ENCODE measurements at regions not wholly inside any gene's neighbourhood (a gene's known extent, or its start where the extent isn't known, plus 50 kb on each side); places are given as distances from the start of the nearest gene placed in this dataset.
"Not testable (repeated sequence)": the region's sequence is repeated elsewhere in the genome, so short reads cannot be mapped to it uniquely, and the experiment has no call there.

DNA sequence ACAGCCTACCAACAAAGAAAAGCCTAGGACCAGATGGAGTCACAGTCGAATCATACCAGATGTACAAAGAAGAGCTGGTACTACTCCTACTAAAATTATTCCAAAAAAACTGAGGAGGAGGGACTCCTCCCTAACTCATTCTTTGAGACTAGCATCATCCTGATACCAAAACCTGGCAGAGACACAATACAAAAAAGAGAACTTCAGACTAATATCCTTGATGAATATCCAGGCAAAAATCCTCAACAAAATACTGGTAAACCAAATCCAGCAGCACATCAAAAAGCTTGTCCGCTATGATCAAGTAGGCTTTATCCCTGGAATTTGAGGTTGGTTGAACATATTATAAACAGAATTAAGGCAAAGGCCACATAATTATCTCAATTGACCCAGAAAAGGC, 900.4 kb upstream of the ARRDC3 start:
- Histone ChIP-seq H3K36me3 (no peaks in the 10 kb centered on the region), H3K27me3 (replicated peaks in 1 of 7) (no peaks in the 10 kb centered on the region), H3K4me3 (no peak overlapping the region), H3K9me3 (peaks cover 0 to 52% (median 46%) of the 10 kb centered on the region in 8 donors), H3K4me1 (no peaks in the 10 kb centered on the region), H3K27ac (no peak overlapping the region)
- DNase-seq = no peak
- intact Hi-C loops (cut with DNase I; ENCODE audit: low total_unique reads) = no loop called here
- TF ChIP-seq CTCF (IDR thresholded peaks at IDR 0.05 in 8 of 11, conservative IDR thresholded peaks at IDR 0.05 in 3 of 11) (no peak), POLR2A (IDR thresholded peaks at IDR 0.05) (no peak), POLR2AphosphoS5 (IDR thresholded peaks at IDR 0.05) (no peak)
- 87 to 94% (median 90%) methylated on average over 2 of the region's 2 CpGs for WGBS, 5 donors

- H3K36me3 ChIP-seq; H3K27me3 ChIP-seq (replicated peaks in 1 of 7); DNase-seq; H3K4me3 ChIP-seq; intact Hi-C loops (cut with DNase I; ENCODE audit: low total_unique reads); H3K27ac ChIP-seq; H3K4me1 ChIP-seq: not testable (repeated sequence)
- H3K9me3 ChIP-seq = peaks cover 0 to 22% (median 8%) of the 10 kb centered on the region in 8 donors
- 39 to 75% (median 55%) methylated on average over 1 of the region's 1 CpG for WGBS, 5 donors
Measured at GRCh38 chr5:92271750-92272149, 888.6 kb upstream of the ARRDC3 start.

DNA sequence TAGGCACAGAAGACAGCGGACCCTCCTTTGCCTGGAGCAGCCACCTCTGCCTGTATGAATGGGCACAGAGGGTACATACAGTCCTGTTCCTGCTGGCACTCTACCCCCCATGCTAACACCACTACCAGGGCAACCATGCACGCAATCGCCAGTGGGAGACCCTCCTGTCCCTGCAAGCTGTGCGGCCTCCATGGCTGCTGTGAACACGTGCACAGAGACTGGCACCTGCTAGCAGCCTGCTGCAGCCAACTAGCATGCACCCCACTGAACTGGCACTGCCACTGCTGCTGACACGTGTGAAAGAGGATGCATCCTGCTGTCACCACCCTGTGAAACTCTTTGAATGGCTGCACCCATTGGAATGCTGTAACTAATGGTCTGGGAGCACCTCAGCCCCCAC, 885.2 kb upstream of the ARRDC3 start:
- TF ChIP-seq POLR2A (IDR thresholded peaks at IDR 0.05) (no peak), CTCF (IDR thresholded peaks at IDR 0.05 in 8 of 11, conservative IDR thresholded peaks at IDR 0.05 in 3 of 11) (no peak), POLR2AphosphoS5 (IDR thresholded peaks at IDR 0.05) (no peak)
- intact Hi-C loops (cut with DNase I; ENCODE audit: low total_unique reads) = no loop called here
- WGBS, 5 donors = 80 to 86% (median 83%) methylated on average over 4 to 6 of the region's 6 CpGs
- Histone ChIP-seq H3K27me3 (replicated peaks in 1 of 7) (no peaks in the 10 kb centered on the region), H3K9me3 (peaks cover 0 to 7% (median 0%) of the 10 kb centered on the region in 8 donors), H3K4me1 (no peaks in the 10 kb centered on the region), H3K27ac (no peak overlapping the region), H3K36me3 (no peaks in the 10 kb centered on the region), H3K4me3 (no peak overlapping the region)
- DNase-seq = no peak

DNA sequence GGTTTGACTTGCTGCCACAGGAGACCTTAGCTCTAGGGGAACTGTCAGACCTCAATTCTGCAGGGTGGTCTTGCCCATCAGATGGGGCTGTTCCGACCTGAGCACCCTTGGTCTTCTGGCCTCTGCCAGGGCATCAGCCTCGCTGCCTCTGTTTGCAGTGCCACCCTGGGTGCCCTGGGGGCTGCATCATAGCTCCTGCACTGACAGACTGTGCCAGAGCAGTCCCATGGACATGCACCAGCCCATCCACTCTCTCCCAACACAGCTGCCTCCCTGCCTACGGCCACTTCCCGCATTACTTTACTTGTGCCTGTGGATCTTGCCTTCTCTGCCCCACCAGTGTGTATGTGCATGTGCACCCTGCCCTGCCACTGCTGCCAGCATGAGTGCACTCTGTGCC, 884.7 kb upstream of the ARRDC3 start:
- DNase-seq = no peak
- no peaks in the 10 kb centered on the region for H3K36me3 ChIP-seq
- intact Hi-C loops (cut with DNase I; ENCODE audit: low total_unique reads) = no loop called here
- no peaks in the 10 kb centered on the region for H3K4me1 ChIP-seq
- WGBS, 5 donors = 80 to 94% (median 87%) methylated on average over 2 to 4 of the region's 4 CpGs
- H3K27ac ChIP-seq = no peak overlapping the region
- no peaks in the 10 kb centered on the region for H3K27me3 ChIP-seq (replicated peaks in 1 of 7)
- TF ChIP-seq POLR2A (IDR thresholded peaks at IDR 0.05) = no peak
- TF ChIP-seq CTCF (IDR thresholded peaks at IDR 0.05 in 8 of 11, conservative IDR thresholded peaks at IDR 0.05 in 3 of 11) = no peak
- TF ChIP-seq POLR2AphosphoS5 (IDR thresholded peaks at IDR 0.05) = no peak
- H3K9me3 ChIP-seq = peaks cover 0 to 4% (median 0%) of the 10 kb centered on the region in 8 donors
- H3K4me3 ChIP-seq = no peak overlapping the region

DNA sequence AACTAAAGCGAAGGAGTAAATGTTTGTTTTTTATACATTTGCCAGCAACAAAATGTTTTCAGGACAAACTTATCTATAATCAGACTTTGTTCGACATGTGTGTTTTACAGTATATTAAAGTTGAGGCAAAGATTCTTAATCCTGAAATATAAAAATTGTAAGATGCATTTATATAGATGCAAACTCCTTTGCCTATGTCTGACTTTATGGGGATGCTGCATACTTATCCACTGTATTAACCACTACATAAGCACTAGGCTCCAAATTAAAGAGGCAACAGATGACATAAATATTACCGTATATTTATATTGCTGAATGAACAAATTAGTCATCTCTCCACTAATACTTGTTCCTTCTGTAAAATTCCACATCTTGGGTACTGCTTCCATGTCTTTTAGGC, 882.7 kb upstream of the ARRDC3 start:
- DNase-seq = no peak
- WGBS, 5 donors = 56 to 91% (median 85%) methylated on average over 3 of the region's 3 CpGs
- TF ChIP-seq POLR2AphosphoS5 (IDR thresholded peaks at IDR 0.05) = no peak
- TF ChIP-seq CTCF (IDR thresholded peaks at IDR 0.05 in 8 of 11, conservative IDR thresholded peaks at IDR 0.05 in 3 of 11) = no peak
- TF ChIP-seq POLR2A (IDR thresholded peaks at IDR 0.05) = no peak
- H3K27ac ChIP-seq = no peak overlapping the region
- intact Hi-C loops (cut with DNase I; ENCODE audit: low total_unique reads) = no loop called here
- H3K9me3 ChIP-seq = no peaks in the 10 kb centered on the region
- no peaks in the 10 kb centered on the region for H3K4me1 ChIP-seq
- no peak overlapping the region for H3K4me3 ChIP-seq
- H3K27me3 ChIP-seq (replicated peaks in 1 of 7) = no peaks in the 10 kb centered on the region
- no peaks in the 10 kb centered on the region for H3K36me3 ChIP-seq

- H3K36me3 ChIP-seq; DNase-seq; intact Hi-C loops (cut with DNase I; ENCODE audit: low total_unique reads): not testable (repeated sequence)
Measured at GRCh38 chr5:92255605-92256004, 872.5 kb upstream of the ARRDC3 start.

More at GRCh38 chr5:92255605-92256004, 872.5 kb upstream of the ARRDC3 start:
- not testable (repeated sequence) for H3K4me3 ChIP-seq; H3K27ac ChIP-seq; H3K4me1 ChIP-seq; H3K27me3 ChIP-seq (replicated peaks in 1 of 7)
- H3K9me3 ChIP-seq = peaks cover 0 to 19% (median 6%) of the 10 kb centered on the region in 8 donors

Data from spleen (tissue), 11 donors.